ENCODE measurements at regions not wholly inside any gene's neighbourhood (a gene's known extent, or its start where the extent isn't known, plus 50 kb on each side); places are given as distances from the start of the nearest gene placed in this dataset.

- TF ChIP-seq, protein P1, sequence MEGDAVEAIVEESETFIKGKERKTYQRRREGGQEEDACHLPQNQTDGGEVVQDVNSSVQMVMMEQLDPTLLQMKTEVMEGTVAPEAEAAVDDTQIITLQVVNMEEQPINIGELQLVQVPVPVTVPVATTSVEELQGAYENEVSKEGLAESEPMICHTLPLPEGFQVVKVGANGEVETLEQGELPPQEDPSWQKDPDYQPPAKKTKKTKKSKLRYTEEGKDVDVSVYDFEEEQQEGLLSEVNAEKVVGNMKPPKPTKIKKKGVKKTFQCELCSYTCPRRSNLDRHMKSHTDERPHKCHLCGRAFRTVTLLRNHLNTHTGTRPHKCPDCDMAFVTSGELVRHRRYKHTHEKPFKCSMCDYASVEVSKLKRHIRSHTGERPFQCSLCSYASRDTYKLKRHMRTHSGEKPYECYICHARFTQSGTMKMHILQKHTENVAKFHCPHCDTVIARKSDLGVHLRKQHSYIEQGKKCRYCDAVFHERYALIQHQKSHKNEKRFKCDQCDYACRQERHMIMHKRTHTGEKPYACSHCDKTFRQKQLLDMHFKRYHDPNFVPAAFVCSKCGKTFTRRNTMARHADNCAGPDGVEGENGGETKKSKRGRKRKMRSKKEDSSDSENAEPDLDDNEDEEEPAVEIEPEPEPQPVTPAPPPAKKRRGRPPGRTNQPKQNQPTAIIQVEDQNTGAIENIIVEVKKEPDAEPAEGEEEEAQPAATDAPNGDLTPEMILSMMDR (IDR thresholded peaks at IDR 0.05; ENCODE audit: borderline replicate concordance, extremely low read depth, low read length, poor library complexity, severe bottlenecking) = no peak
- no peak for TF ChIP-seq EZH2 (IDR thresholded peaks at IDR 0.05; ENCODE audit: borderline replicate concordance, low read depth, low read length, severe bottlenecking)
Measured at GRCh38 chr16:13780406-13781168, 139.4 kb upstream of the ERCC4 start.
